ENCODE measurements at regions not wholly inside any gene's neighbourhood (a gene's known extent, or its start where the extent isn't known, plus 50 kb on each side); places are given as distances from the start of the nearest gene placed in this dataset.

- no peak for TF ChIP-seq SIN3A (IDR thresholded peaks at IDR 0.05; ENCODE audit: borderline replicate concordance, insufficient read depth, low read length)
- TF ChIP-seq REST (IDR thresholded peaks at IDR 0.05; ENCODE audit: insufficient read depth in 1 of 2, low read depth in 2 of 2, low read length in 2 of 2): no peak
These were observed 264.4 kb upstream of the KCNMB2 start for GRCh38 chr3:178271740-178272387.
